GM19025 (cell line): ENCODE measurements at regions not wholly inside any gene's neighbourhood (a gene's known extent, or its start where the extent isn't known, plus 50 kb on each side); places are given as distances from the start of the nearest gene placed in this dataset.
"Not testable (repeated sequence)": the region's sequence is repeated elsewhere in the genome, so short reads cannot be mapped to it uniquely, and the experiment has no call there.

Source experiments
- ATAC-seq: cut with Tn5 transposase; IDR thresholded peaks from one replicate; pipeline ENCODE4 v1.9.1; 2021; ENCODE audit warnings: mild to moderate bottlenecking, low read depth, moderate library complexity; ENCODE audit not compliant: unreplicated experiment

- ATAC-seq = not testable (repeated sequence)
Observed at GRCh38 chr2:111355022-111355817, 234.5 kb downstream of the BCL2L11 start.

DNA sequence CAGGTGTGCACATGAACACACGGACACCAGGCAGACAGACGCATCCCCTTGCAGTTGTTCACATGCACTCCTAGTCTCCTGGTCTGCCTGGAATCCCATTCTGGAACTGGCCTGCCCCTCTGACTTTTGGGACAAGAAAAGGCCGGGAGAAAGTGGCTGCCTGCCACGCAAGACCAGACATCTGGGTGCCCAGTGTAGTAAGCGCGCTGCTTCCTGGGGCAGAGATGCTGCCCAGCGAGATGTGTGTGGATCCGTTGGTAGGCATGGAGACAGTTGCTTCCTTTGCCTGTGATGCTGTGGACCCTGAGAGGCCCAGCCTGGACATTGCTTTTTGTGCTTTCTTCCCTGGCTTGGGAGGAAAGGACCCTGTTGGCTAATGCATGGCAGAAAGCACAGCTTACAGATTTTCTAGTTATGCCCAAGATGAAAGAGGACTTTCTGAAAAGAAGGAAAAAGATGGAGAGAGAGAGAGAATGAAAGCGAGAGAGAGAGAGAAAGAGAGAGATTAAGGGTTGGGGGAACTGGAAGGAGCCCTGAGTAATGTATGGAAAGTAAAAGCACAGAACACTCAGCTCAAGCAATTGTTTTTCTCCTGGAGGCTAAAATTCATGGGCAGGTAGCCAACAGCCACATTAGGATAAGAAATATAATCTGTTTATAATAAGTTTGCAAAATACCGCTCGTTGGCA lies 235.3 kb downstream of the BCL2L11 start:
- not testable (repeated sequence) for ATAC-seq

GRCh38 chr2:111356512-111357031 lies 235.9 kb downstream of the BCL2L11 start:
- ATAC-seq = not testable (repeated sequence)

DNA sequence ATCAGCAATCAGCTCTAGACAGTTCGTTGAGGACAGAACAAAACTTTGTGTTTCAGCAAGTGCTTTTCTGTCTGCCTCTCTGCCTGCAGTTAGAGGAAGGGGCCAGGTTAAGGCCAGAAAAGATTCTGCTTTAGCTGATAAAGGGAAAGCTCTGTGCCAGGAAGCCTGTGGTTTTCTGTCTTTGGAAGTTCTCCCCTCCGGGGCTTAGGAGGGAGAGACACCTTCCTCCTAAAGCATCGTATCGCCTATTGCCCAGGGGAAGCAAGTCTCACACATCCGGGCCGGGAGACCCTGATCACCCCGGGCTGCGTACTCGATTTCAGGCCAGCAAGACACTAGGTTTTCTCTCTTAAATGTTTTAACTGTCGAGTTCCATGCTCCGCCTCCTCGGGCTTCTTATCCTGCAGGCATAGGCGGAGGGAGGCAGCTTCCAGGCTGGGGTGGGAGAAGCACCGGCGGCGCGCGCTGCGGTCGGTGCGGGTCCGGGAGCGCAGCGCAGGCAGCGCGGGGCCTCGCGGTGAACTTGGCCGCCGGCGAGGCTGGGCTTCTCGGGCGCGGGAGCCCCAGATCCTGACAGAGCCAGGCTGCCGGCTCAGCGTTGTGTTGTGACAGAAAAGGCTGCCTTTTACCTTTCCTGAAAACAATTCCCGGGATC lies 245.4 kb downstream of the BCL2L11 start:
- not testable (repeated sequence) for ATAC-seq

DNA sequence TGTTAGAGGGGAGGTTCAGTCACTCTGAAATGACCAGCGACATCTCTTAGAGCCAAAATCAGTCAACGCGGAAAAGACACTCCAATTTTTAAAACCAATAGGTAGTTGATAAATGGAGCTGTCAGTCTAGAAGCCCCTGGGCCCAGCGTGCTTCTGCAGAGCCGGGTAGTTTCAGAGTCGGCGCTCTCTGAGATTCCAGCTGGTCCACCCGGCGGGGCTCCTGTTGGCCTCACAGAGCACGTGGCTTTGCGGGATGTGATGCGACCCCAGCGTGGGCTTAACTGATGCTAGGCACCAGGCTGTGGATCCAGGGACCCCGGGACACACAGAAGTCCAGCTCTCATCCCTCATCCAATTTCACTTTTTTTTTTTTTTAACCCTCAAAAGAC lies 245.9 kb downstream of the BCL2L11 start:
- not testable (repeated sequence) for ATAC-seq

GRCh38 chr2:111367080-111367479 lies 246.4 kb downstream of the BCL2L11 start:
- ATAC-seq = not testable (repeated sequence)

DNA sequence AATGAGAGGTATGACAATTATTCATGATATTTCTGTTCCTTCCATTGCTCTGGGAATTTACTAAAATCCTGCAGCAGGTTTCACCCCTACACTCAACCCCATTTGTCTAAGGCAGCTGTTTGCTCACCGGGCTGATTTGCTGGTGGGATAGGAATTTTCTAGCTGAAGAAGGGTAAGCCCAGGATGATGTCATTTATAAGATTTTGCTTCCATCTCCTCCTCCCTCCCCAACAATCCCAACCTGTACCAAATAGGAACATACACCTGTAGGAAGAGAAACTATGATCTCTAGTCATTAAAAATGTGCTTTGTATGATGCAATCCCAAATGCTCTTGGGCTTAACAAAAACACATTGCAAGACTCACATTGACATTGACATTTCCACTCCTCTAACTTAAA lies 247.2 kb downstream of the BCL2L11 start:
- not testable (repeated sequence) for ATAC-seq

DNA sequence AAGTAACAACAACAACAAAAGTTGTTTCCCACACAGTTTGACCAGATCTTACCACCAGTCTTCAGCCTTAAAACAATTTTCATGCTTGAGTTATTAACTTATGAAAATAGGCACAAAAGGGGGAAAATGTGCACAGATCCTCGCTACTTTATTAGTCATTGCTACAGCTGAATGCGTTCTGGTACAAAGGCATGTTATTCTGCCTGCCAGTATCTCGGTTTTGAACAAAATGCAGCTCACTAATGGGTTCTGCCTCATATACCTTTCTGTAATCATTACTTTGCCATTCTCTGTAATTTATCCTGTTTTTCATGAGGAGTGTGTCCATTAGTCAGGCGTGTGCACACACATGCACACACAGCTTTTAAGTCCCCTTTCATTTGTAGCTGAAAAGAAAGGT lies 247.6 kb downstream of the BCL2L11 start:
- not testable (repeated sequence) for ATAC-seq

DNA sequence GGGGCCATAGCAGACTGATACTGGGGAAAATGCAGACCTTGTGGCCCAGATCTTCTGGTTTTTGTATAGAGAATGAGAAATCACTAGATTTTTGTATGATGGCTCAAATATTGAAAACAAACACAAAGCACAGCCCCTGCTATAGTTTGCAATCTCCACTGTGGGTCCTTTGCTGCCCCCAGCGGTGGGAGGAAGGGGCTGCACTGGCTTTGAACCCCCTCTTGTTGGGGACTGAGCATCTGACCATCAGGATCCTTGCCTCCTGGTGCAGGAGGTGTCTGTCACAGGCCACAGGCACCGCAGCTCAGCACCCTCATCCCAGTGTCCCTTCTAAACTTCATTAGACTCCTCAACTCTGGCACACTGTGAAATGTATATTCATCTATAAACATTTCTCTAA lies 252.3 kb downstream of the BCL2L11 start:
- ATAC-seq = not testable (repeated sequence)

- ATAC-seq = not testable (repeated sequence)
Observed at GRCh38 chr2:111373989-111374388, 253.3 kb downstream of the BCL2L11 start.

- not testable (repeated sequence) for ATAC-seq
Observed at GRCh38 chr2:111374734-111375133, 254.0 kb downstream of the BCL2L11 start.

DNA sequence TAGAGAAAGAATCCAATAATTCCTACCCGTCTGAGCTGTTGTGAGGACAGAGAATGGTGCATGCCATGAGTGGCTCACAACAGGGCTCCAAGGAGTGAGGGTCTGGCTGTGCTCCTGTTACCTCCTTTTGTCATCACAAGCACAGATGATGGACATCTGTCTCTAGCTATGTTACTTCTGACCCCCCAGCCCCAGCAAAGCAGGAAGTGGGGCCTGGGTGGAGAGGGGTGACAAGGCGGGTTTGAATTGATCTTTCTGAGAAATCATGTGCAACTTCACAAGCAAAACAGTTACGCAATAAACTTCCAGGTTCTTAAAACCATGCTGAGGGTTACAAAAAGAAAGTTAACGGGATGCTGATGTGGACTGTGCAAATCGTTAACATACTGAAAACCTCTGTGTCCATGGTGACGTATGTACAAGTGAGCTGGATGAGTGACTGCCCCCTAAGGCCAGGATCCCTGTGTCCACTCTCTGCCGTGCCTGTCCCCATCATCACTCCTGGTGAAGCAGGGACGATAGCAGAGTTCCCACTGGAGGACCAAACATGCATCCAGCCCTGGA lies 254.7 kb downstream of the BCL2L11 start:
- ATAC-seq = not testable (repeated sequence)

DNA sequence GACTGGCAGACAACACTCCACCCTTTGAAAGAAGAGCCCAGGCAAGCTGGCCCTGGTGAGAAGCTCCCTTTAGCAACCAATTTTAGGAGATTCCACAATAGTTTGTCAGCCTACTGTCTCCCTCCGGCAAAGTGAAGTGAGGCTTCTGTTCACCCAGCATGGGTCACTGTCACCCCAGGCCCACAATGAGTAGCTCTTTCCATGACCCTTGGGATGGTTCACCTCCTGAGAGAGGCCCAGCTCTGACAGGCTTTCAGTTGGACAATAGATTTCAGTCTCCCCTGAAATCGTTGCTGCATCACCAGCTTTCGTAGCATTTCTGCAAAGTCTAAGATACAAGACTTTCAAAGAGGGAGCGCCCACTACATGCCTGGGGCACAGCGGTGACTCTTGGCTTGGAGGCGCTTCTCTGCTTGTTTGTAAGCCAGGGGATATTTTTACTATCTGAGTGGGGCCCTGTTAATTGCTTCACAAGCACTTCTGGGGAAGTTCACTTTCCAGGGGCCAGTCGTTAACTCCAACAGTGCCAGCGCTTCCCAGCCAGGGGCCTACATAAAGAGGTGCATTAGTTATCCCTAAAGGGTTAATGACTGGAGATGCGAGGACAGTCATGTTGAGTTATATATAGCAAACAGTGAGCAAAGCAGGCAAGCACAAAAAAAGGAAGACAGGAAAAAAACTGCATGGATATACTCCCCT lies 255.7 kb downstream of the BCL2L11 start:
- ATAC-seq = not testable (repeated sequence)

DNA sequence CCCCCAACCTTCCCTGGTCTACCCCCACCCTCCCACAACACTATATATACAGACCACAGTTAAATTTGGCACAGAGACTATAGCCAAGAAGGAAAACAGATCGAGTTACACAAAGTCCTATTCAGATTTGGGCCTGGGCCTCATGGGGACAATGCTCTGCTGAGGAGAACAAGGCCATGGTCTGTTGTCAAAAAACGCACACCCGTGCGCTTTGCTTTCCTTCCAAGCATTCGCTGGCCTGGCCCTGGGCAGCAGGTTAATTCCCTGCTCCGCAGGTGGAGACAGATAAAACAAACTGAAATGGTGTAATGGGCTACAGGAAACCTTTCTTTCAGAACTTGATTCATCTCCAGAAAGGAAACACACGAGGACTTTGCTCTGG lies 256.2 kb downstream of the BCL2L11 start:
- not testable (repeated sequence) for ATAC-seq

GRCh38 chr2:111377386-111377959 lies 256.8 kb downstream of the BCL2L11 start:
- not testable (repeated sequence) for ATAC-seq

GRCh38 chr2:111378348-111378747 lies 257.6 kb downstream of the BCL2L11 start:
- not testable (repeated sequence) for ATAC-seq

- not testable (repeated sequence) for ATAC-seq
Observed at GRCh38 chr2:111380733-111381439, 260.2 kb downstream of the BCL2L11 start.

DNA sequence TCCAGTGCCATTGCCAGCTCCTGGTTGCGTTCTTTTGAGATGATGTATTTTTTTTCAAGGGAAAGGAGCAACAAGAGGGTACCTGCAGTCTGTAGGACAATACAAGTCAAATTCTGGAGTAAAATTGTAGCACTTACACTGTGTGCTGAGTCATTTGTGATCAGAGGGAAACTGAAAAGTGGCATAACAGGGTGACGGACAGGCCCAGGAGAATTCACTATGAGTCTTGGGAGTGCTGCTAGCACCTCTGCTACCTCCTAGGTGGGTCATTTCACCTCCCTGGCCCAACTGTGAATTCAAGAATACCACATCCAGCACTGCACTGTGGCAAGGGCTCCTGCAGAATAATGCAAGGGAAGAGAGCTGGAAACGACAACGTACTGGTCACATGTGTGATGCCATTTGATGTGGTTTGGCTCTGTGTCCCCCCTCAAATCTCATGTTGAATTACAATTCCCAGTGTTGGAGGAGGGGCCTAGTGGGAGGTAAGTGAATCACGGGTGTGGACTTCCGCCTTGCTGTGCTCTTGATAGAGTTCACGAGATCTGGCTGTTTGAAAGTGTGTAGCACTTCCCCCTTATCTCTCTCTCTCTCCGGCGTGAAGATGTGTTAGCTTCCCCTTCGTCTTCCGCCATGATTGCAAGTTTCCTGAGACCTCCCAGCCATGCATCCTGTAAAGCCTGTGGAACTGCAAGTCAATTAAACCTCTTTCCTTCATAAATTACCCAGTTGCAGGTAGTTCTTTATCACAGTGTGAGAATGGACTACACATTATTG lies 261.0 kb downstream of the BCL2L11 start:
- not testable (repeated sequence) for ATAC-seq
